ENCODE measurements at regions not wholly inside any gene's neighbourhood (a gene's known extent, or its start where the extent isn't known, plus 50 kb on each side); places are given as distances from the start of the nearest gene placed in this dataset.

DNA sequence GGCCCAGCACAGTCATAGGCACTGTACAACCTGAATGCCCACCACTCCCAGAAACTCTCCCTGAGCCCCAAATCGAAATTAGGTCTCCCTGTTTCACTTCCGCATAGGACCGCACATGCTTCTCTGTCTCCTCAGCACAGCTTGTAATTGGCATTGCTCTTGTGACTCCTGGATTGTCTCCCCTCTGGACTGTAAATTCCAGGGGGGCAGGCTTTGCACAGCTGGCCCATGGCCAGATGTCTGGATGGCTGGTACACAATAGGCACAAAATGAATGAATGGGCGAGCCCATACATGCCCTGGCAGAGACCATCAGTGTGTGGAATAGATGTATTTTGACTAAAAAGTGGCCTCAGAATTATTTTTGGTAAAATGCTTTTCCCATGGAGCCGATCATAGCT lies 63.3 kb upstream of the PHF21B start:
- H3K27ac Mint-ChIP-seq = no peak overlapping the region
- 84% methylated on average over 5 of the region's 5 CpGs for WGBS (ENCODE audit: insufficient coverage)

GRCh38 chr22:45077286-45077685 lies 67.5 kb upstream of the PHF21B start:
- H3K36me3 ChIP-seq (replicated peaks in 1 of 2; ENCODE audit: control extremely low read depth in 1 of 2, control insufficient read depth in 1 of 2, extremely low read depth in 1 of 2, insufficient read depth in 2 of 2, low read length in 1 of 2) = no peaks in the 10 kb centered on the region
- no peaks in the 10 kb centered on the region for H3K4me1 ChIP-seq (ENCODE audit: control insufficient read depth in 2 of 2, insufficient read depth in 2 of 2, low read length in 2 of 2)
- H3K27ac ChIP-seq (ENCODE audit: low read length in 2 of 2) = no peak overlapping the region
- H3K4me3 ChIP-seq (ENCODE audit: control extremely low read depth in 1 of 5, extremely low read depth in 1 of 5, insufficient read depth in 1 of 5, low read depth in 2 of 5, low read length in 4 of 5) = no peak overlapping the region
- H4K20me1 ChIP-seq (ENCODE audit: control insufficient read depth, insufficient read depth, low read length, poor library complexity, severe bottlenecking) = no peaks in the 10 kb centered on the region
- peaks cover 0 to 18% (median 1%) of the 10 kb centered on the region in 4 experiments for H3K27me3 ChIP-seq (replicated peaks in 1 of 4; ENCODE audit: control extremely low read depth in 1 of 4, control insufficient read depth in 3 of 4, insufficient read depth in 4 of 4, low read length in 3 of 4)
- TF ChIP-seq CTCF (IDR thresholded peaks at IDR 0.05) = no peak
- TF ChIP-seq EZH2 (IDR thresholded peaks at IDR 0.05; ENCODE audit: borderline replicate concordance, insufficient read depth, low read depth, low read length, poor library complexity, severe bottlenecking) = no peak
- ATAC-seq (ENCODE audit: low read depth) (no peak), DNase-seq (no peak)
- no peak overlapping the region for H3K4me2 ChIP-seq (replicated peaks; ENCODE audit: low read depth, low read length, poor library complexity, severe bottlenecking)
- POLR2A ChIA-PET = no interaction called here
- Mint-ChIP-seq H3K4me1 (no peaks in the 10 kb centered on the region), H3K27me3 (peaks cover 47% of the 10 kb centered on the region), H3K27ac (no peak overlapping the region), H3K9me3 (ENCODE audit: insufficient read depth) (peaks cover 4% of the 10 kb centered on the region), H3K4me3 (no peak overlapping the region)
- CTCF ChIA-PET = no interaction called here
- H2AFZ ChIP-seq (ENCODE audit: insufficient read depth, low read depth, low read length, poor library complexity, severe bottlenecking) = no peak overlapping the region
- intact Hi-C loops (cut with micrococcal nuclease) = no loop called here
- 83% methylated on average over 14 of the region's 14 CpGs for WGBS (ENCODE audit: insufficient coverage)
- H3K9me3 ChIP-seq (ENCODE audit: control extremely low read depth in 1 of 3, control insufficient read depth in 2 of 3, insufficient read depth in 1 of 3, low read length in 2 of 3) = no peaks in the 10 kb centered on the region
- no peak overlapping the region for H3K9ac ChIP-seq (ENCODE audit: low read length)
- no peaks in the 10 kb centered on the region for H3K79me2 ChIP-seq (ENCODE audit: control insufficient read depth, insufficient read depth, low read length)

More for the DNA sequence above, 63.3 kb upstream of the PHF21B start:
- Histone ChIP-seq H3K4me1 (ENCODE audit: control insufficient read depth in 2 of 2, insufficient read depth in 2 of 2, low read length in 2 of 2) (no peaks in the 10 kb centered on the region), H3K27ac (ENCODE audit: low read length in 2 of 2) (no peak overlapping the region), H2AFZ (ENCODE audit: insufficient read depth, low read depth, low read length, poor library complexity, severe bottlenecking) (no peak overlapping the region), H3K4me3 (ENCODE audit: control extremely low read depth in 1 of 5, extremely low read depth in 1 of 5, insufficient read depth in 1 of 5, low read depth in 2 of 5, low read length in 4 of 5) (no peak overlapping the region), H3K79me2 (ENCODE audit: control insufficient read depth, insufficient read depth, low read length) (no peaks in the 10 kb centered on the region), H3K9me3 (ENCODE audit: control extremely low read depth in 1 of 3, control insufficient read depth in 2 of 3, insufficient read depth in 1 of 3, low read length in 2 of 3) (peaks cover 0 to 10% (median 0%) of the 10 kb centered on the region in 3 donors), H3K4me2 (replicated peaks; ENCODE audit: low read depth, low read length, poor library complexity, severe bottlenecking) (no peak overlapping the region), H4K20me1 (ENCODE audit: control insufficient read depth, insufficient read depth, low read length, poor library complexity, severe bottlenecking) (no peaks in the 10 kb centered on the region), H3K9ac (ENCODE audit: low read length) (no peak overlapping the region), H3K27me3 (replicated peaks in 1 of 4; ENCODE audit: control extremely low read depth in 1 of 4, control insufficient read depth in 3 of 4, insufficient read depth in 4 of 4, low read length in 3 of 4) (peaks cover 0 to 18% (median 1%) of the 10 kb centered on the region in 4 experiments), H3K36me3 (replicated peaks in 1 of 2; ENCODE audit: control extremely low read depth in 1 of 2, control insufficient read depth in 1 of 2, extremely low read depth in 1 of 2, insufficient read depth in 2 of 2, low read length in 1 of 2) (no peaks in the 10 kb centered on the region)
- H3K9me3 Mint-ChIP-seq (ENCODE audit: insufficient read depth) = no peaks in the 10 kb centered on the region
- no peaks in the 10 kb centered on the region for H3K4me1 Mint-ChIP-seq
- DNase-seq (no peak), ATAC-seq (ENCODE audit: low read depth) (no peak)
- H3K27me3 Mint-ChIP-seq = peaks cover 48% of the 10 kb centered on the region
- no peak overlapping the region for H3K4me3 Mint-ChIP-seq
- CTCF ChIA-PET = no interaction called here
- POLR2A ChIA-PET = no interaction called here
- TF ChIP-seq EZH2 (IDR thresholded peaks at IDR 0.05; ENCODE audit: borderline replicate concordance, insufficient read depth, low read depth, low read length, poor library complexity, severe bottlenecking) (no peak), CTCF (IDR thresholded peaks at IDR 0.05) (no peak)
- intact Hi-C loops (cut with micrococcal nuclease) = no loop called here
